Liver (tissue), 8 donors: ENCODE measurements at regions not wholly inside any gene's neighbourhood (a gene's known extent, or its start where the extent isn't known, plus 50 kb on each side); places are given as distances from the start of the nearest gene placed in this dataset.

Experiments used
- DNase-seq: peaks from one replicate; pipeline ENCODE4 v3.0.0-alpha.2; 2017; ENCODE audit warnings: low spot score
- H3K27ac ChIP-seq, 2 donors: one replicate each; pipeline ENCODE4 v1.7.0; 2013; ENCODE audit warnings: inconsistent platforms in 2 of 2, low read length in 2 of 2, control low read depth in 1 of 2, low read depth in 1 of 2, mild to moderate bottlenecking in 1 of 2
- H3K27me3 ChIP-seq, 4 donors: one replicate each; pipeline versions ENCODE4 v1.6.1 to v1.7.0; 2013; ENCODE audit warnings: low read length in 3 of 4, inconsistent platforms in 1 of 4, mild to moderate bottlenecking in 1 of 4, moderate library complexity in 1 of 4; ENCODE audit not compliant: control insufficient read depth in 4 of 4, insufficient read depth in 4 of 4
- H3K36me3 ChIP-seq, 4 donors: one replicate each; pipeline versions ENCODE4 v1.6.1 to v1.7.0; 2013; ENCODE audit warnings: low read length in 3 of 4, mild to moderate bottlenecking in 3 of 4, low read depth in 1 of 4, moderate library complexity in 1 of 4; ENCODE audit not compliant: control insufficient read depth in 4 of 4, insufficient read depth in 3 of 4
- H3K4me1 ChIP-seq, 4 donors: one replicate each; pipeline versions ENCODE4 v1.6.1 to v1.7.0; 2013; ENCODE audit warnings: low read length in 3 of 4, mild to moderate bottlenecking in 3 of 4, moderate library complexity in 1 of 4; ENCODE audit not compliant: control insufficient read depth in 4 of 4, insufficient read depth in 4 of 4
- H3K4me3 ChIP-seq, 3 donors: one replicate each; pipeline versions ENCODE4 v1.6.1 to v1.7.0; 2013; ENCODE audit warnings: low read length in 3 of 3, control low read depth in 1 of 3, low read depth in 1 of 3, mild to moderate bottlenecking in 1 of 3
- H3K9ac ChIP-seq, 2 donors: one replicate each; pipeline ENCODE4 v1.7.0; 2013; ENCODE audit warnings: low read length in 2 of 2, mild to moderate bottlenecking in 2 of 2, moderate library complexity in 2 of 2, control low read depth in 1 of 2, low read depth in 1 of 2
- H3K9me3 ChIP-seq, 4 donors: one replicate each; pipeline versions ENCODE4 v1.6.1 to v1.7.0; 2013; ENCODE audit warnings: low read length in 3 of 4; ENCODE audit not compliant: control insufficient read depth in 4 of 4
- ATF3 ChIP-seq: IDR thresholded peaks from 2 replicates; pipeline ENCODE4 v1.6.1; 2016; ENCODE audit warnings: antibody characterized with exemption
- CTCF ChIP-seq: fragments of 150-350 bp; IDR thresholded peaks from 2 replicates; pipeline ENCODE4 v1.5.1; 2017; ENCODE audit warnings: improper control_type of control experiment, low read depth, low read length; ENCODE audit not compliant: missing input control
- EGR1 ChIP-seq, 2 donors: IDR thresholded peaks; 2 replicates each; pipeline ENCODE4 v1.6.1; 2016 to 2018; ENCODE audit warnings: antibody characterized with exemption in 2 of 2, low read depth in 2 of 2
- FOXA2 ChIP-seq: IDR thresholded peaks from 2 replicates; pipeline ENCODE4 v1.6.1; 2016; ENCODE audit warnings: antibody characterized with exemption
- GABPA ChIP-seq, 2 donors: IDR thresholded peaks in 1 of 2; conservative IDR thresholded peaks in 1 of 2; 2 replicates each; pipeline ENCODE4 v1.6.1; 2016; ENCODE audit warnings: antibody characterized with exemption in 2 of 2, mild to moderate bottlenecking in 1 of 2, moderate library complexity in 1 of 2
- HNF4A ChIP-seq, 2 donors: conservative IDR thresholded peaks; 2 replicates each; pipeline ENCODE4 v1.6.1; 2016; ENCODE audit warnings: antibody characterized with exemption in 2 of 2, mild to moderate bottlenecking in 2 of 2
- HNF4G ChIP-seq: IDR thresholded peaks from 2 replicates; pipeline ENCODE4 v1.6.1; 2016; ENCODE audit warnings: antibody characterized with exemption
- JUND ChIP-seq, 2 donors: IDR thresholded peaks; 2 replicates each; pipeline ENCODE4 v1.6.1; 2016; ENCODE audit warnings: antibody characterized with exemption in 2 of 2
- MAX ChIP-seq: IDR thresholded peaks from 2 replicates; pipeline ENCODE4 v1.6.1; 2016; ENCODE audit warnings: antibody characterized with exemption
- NR2F2 ChIP-seq: IDR thresholded peaks from 2 replicates; pipeline ENCODE4 v1.6.1; 2016; ENCODE audit warnings: antibody characterized with exemption
- REST ChIP-seq: IDR thresholded peaks from 2 replicates; pipeline ENCODE4 v1.6.1; 2016; ENCODE audit warnings: antibody characterized with exemption, mild to moderate bottlenecking
- RXRA ChIP-seq, 2 donors: IDR thresholded peaks; 2 replicates each; pipeline ENCODE4 v1.6.1; 2017 to 2018; ENCODE audit warnings: antibody characterized with exemption in 2 of 2, mild to moderate bottlenecking in 1 of 2
- SP1 ChIP-seq: IDR thresholded peaks from 2 replicates; pipeline ENCODE4 v1.6.1; 2018; ENCODE audit warnings: antibody characterized with exemption, mild to moderate bottlenecking
- TAF1 ChIP-seq: conservative IDR thresholded peaks from 2 replicates; pipeline ENCODE4 v1.6.1; 2016; ENCODE audit warnings: antibody characterized with exemption, mild to moderate bottlenecking
- YY1 ChIP-seq: IDR thresholded peaks from 2 replicates; pipeline ENCODE4 v1.6.1; 2016; ENCODE audit warnings: antibody characterized with exemption, mild to moderate bottlenecking
- WGBS: extraction: QIAGEN DNeasy Blood & Tissue Kit; methylation state at CpG from one replicate; pipeline ENCODE4 v1.1.7; 2013; 5-methylcytosine and 5-hydroxymethylcytosine counted together
- TF ChIP-seq, protein P1 (sequence below): IDR thresholded peaks from 2 replicates; pipeline ENCODE4 v1.6.1; 2016; ENCODE audit warnings: antibody characterized with exemption
- donor health status: healthy.
- donor health status: healthy.
- donor health status: healthy.
- donor health status: healthy.
- donor health status: healthy.

- H3K27me3 ChIP-seq = peaks cover 0 to 3% (median 0%) of the 10 kb centered on the region in 4 donors
- no peak overlapping the region for H3K9ac ChIP-seq
- H3K4me1 ChIP-seq = no peaks in the 10 kb centered on the region
- DNase-seq = no peak
- no peaks in the 10 kb centered on the region for H3K36me3 ChIP-seq
- H3K9me3 ChIP-seq = no peaks in the 10 kb centered on the region
- 55% methylated on average over 3 of the region's 3 CpGs for WGBS
- no peak overlapping the region for H3K27ac ChIP-seq
- H3K4me3 ChIP-seq = no peak overlapping the region
- TF ChIP-seq YY1 = no peak
Measured at GRCh38 chr1:55669293-55669692, 454.1 kb upstream of the USP24 start.

DNA sequence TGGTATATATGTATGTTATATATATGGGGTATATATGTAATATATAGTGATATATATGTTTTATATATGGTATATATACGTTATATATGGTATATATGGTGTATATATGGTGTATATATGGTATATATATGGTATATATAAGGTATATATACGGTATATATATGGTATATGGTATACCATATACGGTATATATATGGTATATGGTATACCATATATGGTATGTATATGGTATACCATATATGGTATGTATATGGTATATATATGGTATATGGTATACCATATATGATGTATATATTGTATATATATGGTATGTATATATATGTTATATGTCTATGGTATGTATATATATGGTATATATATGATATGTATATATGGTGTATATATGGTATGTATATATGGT is 447.7 kb upstream of the USP24 start:
- WGBS = 89% methylated on average over 3 of the region's 3 CpGs
- no peak for TF ChIP-seq YY1
- no peak for TF ChIP-seq GABPA (IDR thresholded peaks at IDR 0.05 in 1 of 2, conservative IDR thresholded peaks at IDR 0.05 in 1 of 2)
- TF ChIP-seq MAX = no peak
- no peak for TF ChIP-seq TAF1
- no peak for TF ChIP-seq ATF3
- no peak for TF ChIP-seq SP1
- TF ChIP-seq, protein P1, sequence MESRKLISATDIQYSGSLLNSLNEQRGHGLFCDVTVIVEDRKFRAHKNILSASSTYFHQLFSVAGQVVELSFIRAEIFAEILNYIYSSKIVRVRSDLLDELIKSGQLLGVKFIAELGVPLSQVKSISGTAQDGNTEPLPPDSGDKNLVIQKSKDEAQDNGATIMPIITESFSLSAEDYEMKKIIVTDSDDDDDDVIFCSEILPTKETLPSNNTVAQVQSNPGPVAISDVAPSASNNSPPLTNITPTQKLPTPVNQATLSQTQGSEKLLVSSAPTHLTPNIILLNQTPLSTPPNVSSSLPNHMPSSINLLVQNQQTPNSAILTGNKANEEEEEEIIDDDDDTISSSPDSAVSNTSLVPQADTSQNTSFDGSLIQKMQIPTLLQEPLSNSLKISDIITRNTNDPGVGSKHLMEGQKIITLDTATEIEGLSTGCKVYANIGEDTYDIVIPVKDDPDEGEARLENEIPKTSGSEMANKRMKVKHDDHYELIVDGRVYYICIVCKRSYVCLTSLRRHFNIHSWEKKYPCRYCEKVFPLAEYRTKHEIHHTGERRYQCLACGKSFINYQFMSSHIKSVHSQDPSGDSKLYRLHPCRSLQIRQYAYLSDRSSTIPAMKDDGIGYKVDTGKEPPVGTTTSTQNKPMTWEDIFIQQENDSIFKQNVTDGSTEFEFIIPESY = no peak
- TF ChIP-seq REST = no peak
- no peak for TF ChIP-seq JUND (IDR thresholded peaks at IDR 0.05)
- TF ChIP-seq EGR1 (IDR thresholded peaks at IDR 0.05; ENCODE audit: low read depth in 2 of 2) = no peak
- no peak for TF ChIP-seq FOXA2
- TF ChIP-seq NR2F2 = no peak
- H3K9ac ChIP-seq = no peak overlapping the region
- H3K36me3 ChIP-seq = no peaks in the 10 kb centered on the region
- H3K27ac ChIP-seq = no peak overlapping the region
- H3K4me3 ChIP-seq = no peak overlapping the region
- H3K27me3 ChIP-seq = no peaks in the 10 kb centered on the region
- no peaks in the 10 kb centered on the region for H3K9me3 ChIP-seq
- H3K4me1 ChIP-seq = no peaks in the 10 kb centered on the region
- DNase-seq = no peak

DNA sequence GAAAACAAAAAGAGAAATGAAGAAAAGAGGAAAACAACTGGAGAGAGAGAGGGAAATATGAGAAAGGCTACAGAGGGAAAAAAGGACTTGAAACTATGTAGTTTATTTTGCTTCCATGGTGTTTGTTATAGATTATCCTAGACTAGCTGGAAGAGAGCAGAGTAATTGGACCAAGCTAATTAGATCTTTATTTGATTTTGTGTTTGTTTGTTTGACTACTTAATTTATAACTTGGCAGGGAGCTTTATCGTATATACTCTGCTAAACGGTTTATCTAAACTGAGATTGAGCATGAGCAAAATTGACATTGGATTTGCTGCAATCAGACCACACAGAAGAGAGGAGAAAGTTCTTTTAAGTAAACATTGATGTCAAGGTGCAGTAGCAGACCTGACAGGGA is 443.8 kb upstream of the USP24 start:
- DNase-seq = no peak
- no peak overlapping the region for H3K27ac ChIP-seq
- H3K4me3 ChIP-seq = no peak overlapping the region
- no peaks in the 10 kb centered on the region for H3K9me3 ChIP-seq
- H3K36me3 ChIP-seq = no peaks in the 10 kb centered on the region
- no peak overlapping the region for H3K9ac ChIP-seq
- no peaks in the 10 kb centered on the region for H3K4me1 ChIP-seq
- H3K27me3 ChIP-seq = no peaks in the 10 kb centered on the region
- 34% methylated on average over 2 of the region's 2 CpGs for whole genome bisulfite sequencing
- TF ChIP-seq YY1 (no peak), REST (no peak), RXRA (IDR thresholded peaks at IDR 0.05) (no peak), MAX (no peak), NR2F2 (no peak), HNF4G (no peak), FOXA2 (no peak), GABPA (IDR thresholded peaks at IDR 0.05 in 1 of 2, conservative IDR thresholded peaks at IDR 0.05 in 1 of 2) (no peak), EGR1 (IDR thresholded peaks at IDR 0.05; ENCODE audit: low read depth in 2 of 2) (no peak), HNF4A (conservative IDR thresholded peaks at IDR 0.05) (no peak), TAF1 (no peak), SP1 (no peak), CTCF (no peak), JUND (IDR thresholded peaks at IDR 0.05) (no peak)
